GM12865 (cell line): ENCODE measurements at regions not wholly inside any gene's neighbourhood (a gene's known extent, or its start where the extent isn't known, plus 50 kb on each side); places are given as distances from the start of the nearest gene placed in this dataset.

Source experiments
- DNase-seq: peaks from one replicate; pipeline ENCODE4 v3.0.0; 2010; ENCODE audit warnings: low read depth
- H3K4me3 ChIP-seq: 2 replicates; pipeline ENCODE4 v1.5.1; 2011; ENCODE audit warnings: mild to moderate bottlenecking, low read depth, low read length, control low read depth
- CTCF ChIP-seq: IDR thresholded peaks from 2 replicates; pipeline ENCODE4 v1.5.1; 2011; ENCODE audit warnings: low read length, control low read depth, low read depth, inconsistent platforms; ENCODE audit not compliant: insufficient read depth; ENCODE audit errors: missing control alignments

GRCh38 chr20:17856024-17856564 is 112.5 kb downstream of the SNX5 start:
- H3K4me3 ChIP-seq = no peak overlapping the region
- DNase-seq = peak; percentile 96
- no peak for TF ChIP-seq CTCF

GRCh38 chr20:17854307-17854903 is 114.2 kb downstream of the SNX5 start:
- DNase-seq = peak; percentile 65
- no peak overlapping the region for H3K4me3 ChIP-seq
- no peak for TF ChIP-seq CTCF

- DNase-seq = no peak
- TF ChIP-seq CTCF = no peak
- H3K4me3 ChIP-seq = no peak overlapping the region
Measured at GRCh38 chr20:17852323-17852722, 116.3 kb downstream of the SNX5 start.

- DNase-seq = no peak
- TF ChIP-seq CTCF = no peak
Measured at GRCh38 chr20:17850684-17851026, 117.9 kb downstream of the SNX5 start.

GRCh38 chr20:17849901-17850683 is 118.5 kb downstream of the SNX5 start:
- TF ChIP-seq CTCF = no peak
- no peak for DNase-seq
- H3K4me3 ChIP-seq = no peak overlapping the region

More at GRCh38 chr20:17850684-17851026, 117.9 kb downstream of the SNX5 start:
- no peak overlapping the region for H3K4me3 ChIP-seq

GRCh38 chr20:17849138-17849900 is 119.3 kb downstream of the SNX5 start:
- no peak overlapping the region for H3K4me3 ChIP-seq
- TF ChIP-seq CTCF = no peak
- DNase-seq = no peak
